SK-N-SH (cell line): ENCODE measurements at regions not wholly inside any gene's neighbourhood (a gene's known extent, or its start where the extent isn't known, plus 50 kb on each side); places are given as distances from the start of the nearest gene placed in this dataset.

Experiments used
- CHD2 ChIP-seq: fragments of 150-350 bp; IDR thresholded peaks from 2 replicates; pipeline ENCODE4 v1.6.1; 2018; ENCODE audit warnings: low read length; ENCODE audit not compliant: partially characterized antibody
- EP300 ChIP-seq, 2 experiments: IDR thresholded peaks; 2 replicates each; pipeline versions ENCODE4 v1.4.0 to v1.6.1; 2012; ENCODE audit warnings: borderline replicate concordance in 1 of 2, low read depth in 1 of 2, low read length in 1 of 2
- EZH2phosphoT487 ChIP-seq: fragments of 200-600 bp; sonication (generic); IDR thresholded peaks from 2 replicates; pipeline ENCODE4 v1.6.1; 2017; ENCODE audit warnings: low read depth, mixed run types, mild to moderate bottlenecking, antibody characterized with exemption, moderate library complexity, borderline replicate concordance
- GATA2 ChIP-seq: sonication (generic); formaldehyde crosslinking; IDR thresholded peaks from 2 replicates; pipeline ENCODE4 v1.5.0; 2020; ENCODE audit warnings: mild to moderate bottlenecking, missing genetic modification reagents
- JUND ChIP-seq: IDR thresholded peaks from 2 replicates; pipeline ENCODE4 v1.4.0; 2012
- MAX ChIP-seq: IDR thresholded peaks from 2 replicates; pipeline ENCODE4 v1.4.0; 2012; ENCODE audit warnings: low read depth
- NFIC ChIP-seq: IDR thresholded peaks from 2 replicates; pipeline ENCODE4 v1.4.0; 2012; ENCODE audit warnings: borderline replicate concordance
- POLR2AphosphoS5 ChIP-seq: IDR thresholded peaks from 2 replicates; pipeline ENCODE4 v1.6.1; 2012; ENCODE audit warnings: low read depth, low read length
- RAD21 ChIP-seq: IDR thresholded peaks from 2 replicates; pipeline ENCODE4 v1.6.1; 2012; ENCODE audit warnings: mild to moderate bottlenecking, low read length
- TAF1 ChIP-seq: IDR thresholded peaks from 2 replicates; pipeline ENCODE4 v1.6.1; 2012; ENCODE audit warnings: low read depth, mild to moderate bottlenecking, low read length, moderate library complexity, borderline replicate concordance
- TEAD4 ChIP-seq: IDR thresholded peaks from 2 replicates; pipeline ENCODE4 v1.4.0; 2012; ENCODE audit warnings: mild to moderate bottlenecking, borderline replicate concordance; ENCODE audit not compliant: insufficient read depth
- TF ChIP-seq, protein P1 (sequence below): fragments of 200-600 bp; sonication (generic); IDR thresholded peaks from 2 replicates; pipeline ENCODE4 v1.6.1; 2017; ENCODE audit warnings: antibody characterized with exemption, mild to moderate bottlenecking, moderate library complexity
- TF ChIP-seq, protein P2 (sequence below): IDR thresholded peaks from 2 replicates; pipeline ENCODE4 v1.4.0; 2012; ENCODE audit warnings: low read depth, borderline replicate concordance

- TF ChIP-seq POLR2AphosphoS5 (no peak), RAD21 (no peak), EP300 (IDR thresholded peaks at IDR 0.05; ENCODE audit: borderline replicate concordance in 1 of 2, low read depth in 1 of 2, low read length in 1 of 2) (no peak), EZH2phosphoT487 (no peak), CHD2 (no peak), JUND (no peak), MAX (no peak), TEAD4 (no peak), TAF1 (no peak), NFIC (no peak), GATA2 (CRISPR knock-in tag) (no peak)
- TF ChIP-seq, protein P1, sequence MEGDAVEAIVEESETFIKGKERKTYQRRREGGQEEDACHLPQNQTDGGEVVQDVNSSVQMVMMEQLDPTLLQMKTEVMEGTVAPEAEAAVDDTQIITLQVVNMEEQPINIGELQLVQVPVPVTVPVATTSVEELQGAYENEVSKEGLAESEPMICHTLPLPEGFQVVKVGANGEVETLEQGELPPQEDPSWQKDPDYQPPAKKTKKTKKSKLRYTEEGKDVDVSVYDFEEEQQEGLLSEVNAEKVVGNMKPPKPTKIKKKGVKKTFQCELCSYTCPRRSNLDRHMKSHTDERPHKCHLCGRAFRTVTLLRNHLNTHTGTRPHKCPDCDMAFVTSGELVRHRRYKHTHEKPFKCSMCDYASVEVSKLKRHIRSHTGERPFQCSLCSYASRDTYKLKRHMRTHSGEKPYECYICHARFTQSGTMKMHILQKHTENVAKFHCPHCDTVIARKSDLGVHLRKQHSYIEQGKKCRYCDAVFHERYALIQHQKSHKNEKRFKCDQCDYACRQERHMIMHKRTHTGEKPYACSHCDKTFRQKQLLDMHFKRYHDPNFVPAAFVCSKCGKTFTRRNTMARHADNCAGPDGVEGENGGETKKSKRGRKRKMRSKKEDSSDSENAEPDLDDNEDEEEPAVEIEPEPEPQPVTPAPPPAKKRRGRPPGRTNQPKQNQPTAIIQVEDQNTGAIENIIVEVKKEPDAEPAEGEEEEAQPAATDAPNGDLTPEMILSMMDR, result no peak
- TF ChIP-seq, protein P2, sequence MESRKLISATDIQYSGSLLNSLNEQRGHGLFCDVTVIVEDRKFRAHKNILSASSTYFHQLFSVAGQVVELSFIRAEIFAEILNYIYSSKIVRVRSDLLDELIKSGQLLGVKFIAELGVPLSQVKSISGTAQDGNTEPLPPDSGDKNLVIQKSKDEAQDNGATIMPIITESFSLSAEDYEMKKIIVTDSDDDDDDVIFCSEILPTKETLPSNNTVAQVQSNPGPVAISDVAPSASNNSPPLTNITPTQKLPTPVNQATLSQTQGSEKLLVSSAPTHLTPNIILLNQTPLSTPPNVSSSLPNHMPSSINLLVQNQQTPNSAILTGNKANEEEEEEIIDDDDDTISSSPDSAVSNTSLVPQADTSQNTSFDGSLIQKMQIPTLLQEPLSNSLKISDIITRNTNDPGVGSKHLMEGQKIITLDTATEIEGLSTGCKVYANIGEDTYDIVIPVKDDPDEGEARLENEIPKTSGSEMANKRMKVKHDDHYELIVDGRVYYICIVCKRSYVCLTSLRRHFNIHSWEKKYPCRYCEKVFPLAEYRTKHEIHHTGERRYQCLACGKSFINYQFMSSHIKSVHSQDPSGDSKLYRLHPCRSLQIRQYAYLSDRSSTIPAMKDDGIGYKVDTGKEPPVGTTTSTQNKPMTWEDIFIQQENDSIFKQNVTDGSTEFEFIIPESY, result no peak
Measured at GRCh38 chr7:118052336-118052735, 131.6 kb upstream of the LSM8 start.
